ENCODE measurements at regions not wholly inside any gene's neighbourhood (a gene's known extent, or its start where the extent isn't known, plus 50 kb on each side); places are given as distances from the start of the nearest gene placed in this dataset.

GRCh38 chr4:130288576-130288975 is 1192.6 kb downstream of the C4orf33 start:
- TF ChIP-seq CTCF (IDR thresholded peaks at IDR 0.05; ENCODE audit: borderline replicate concordance, extremely low read depth, low read length, poor library complexity, severe bottlenecking) (no peak), EZH2 (IDR thresholded peaks at IDR 0.05; ENCODE audit: borderline replicate concordance, low read depth, low read length, severe bottlenecking) (no peak)

Data from DND-41 (cell line).